AML-193 (cell line): ENCODE measurements at regions not wholly inside any gene's neighbourhood (a gene's known extent, or its start where the extent isn't known, plus 50 kb on each side); places are given as distances from the start of the nearest gene placed in this dataset.
"Not testable (repeated sequence)": the region's sequence is repeated elsewhere in the genome, so short reads cannot be mapped to it uniquely, and the experiment has no call there.

ENCODE experiments used
- DNase-seq, 2 experiments: peaks; one replicate each; lab custom pipeline; 2025; lab: John Stamatoyannopoulos, UW

- no peak for DNase-seq
These were observed 235.1 kb downstream of the GADD45G start for GRCh38 chr9:89839952-89840351.

DNA sequence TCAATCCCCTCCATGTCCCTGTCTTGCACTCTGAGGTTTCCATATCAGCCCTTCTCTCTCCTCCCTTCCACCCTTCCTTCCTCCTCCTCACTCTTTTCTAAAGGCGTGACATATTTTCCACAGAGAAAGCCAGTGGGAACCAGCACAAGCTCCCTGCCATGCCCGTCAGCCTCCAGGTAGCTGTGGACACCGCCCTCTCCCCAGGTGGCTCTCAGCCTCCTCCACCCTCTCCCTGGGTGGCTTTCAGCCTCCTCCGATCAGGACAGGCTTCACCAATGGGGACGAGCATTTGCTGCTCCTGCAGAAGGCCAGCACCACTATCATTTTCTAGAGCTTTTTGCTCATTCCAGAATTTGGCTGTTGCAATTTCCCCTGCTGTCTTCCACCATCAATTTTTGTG, 236.6 kb downstream of the GADD45G start:
- DNase-seq, result no peak

DNA sequence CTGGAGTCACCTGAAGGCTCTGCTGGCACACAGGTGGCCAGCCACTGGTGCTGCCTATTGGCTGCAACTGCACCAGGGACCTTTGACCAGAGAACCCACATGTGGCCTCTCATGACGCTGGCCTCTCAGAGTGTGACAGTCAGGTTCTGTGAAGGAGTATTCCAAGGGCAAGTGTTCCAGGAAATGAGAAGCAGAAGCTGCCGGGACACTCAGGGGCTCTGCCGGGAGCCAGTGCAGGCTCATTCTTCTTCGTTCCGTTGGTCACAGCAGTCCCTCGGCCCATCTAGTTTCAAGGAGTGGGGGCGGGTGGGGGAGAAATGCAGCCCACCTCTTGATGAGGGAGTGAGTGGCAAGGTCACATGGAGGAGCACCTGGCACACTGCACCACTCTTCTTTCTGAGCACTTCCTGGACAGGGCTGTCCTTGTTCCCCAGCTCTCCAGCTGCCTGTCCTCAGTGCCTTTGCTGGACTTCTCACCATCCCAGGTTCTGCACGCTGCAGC, 237.5 kb downstream of the GADD45G start:
- DNase-seq, result no peak

DNA sequence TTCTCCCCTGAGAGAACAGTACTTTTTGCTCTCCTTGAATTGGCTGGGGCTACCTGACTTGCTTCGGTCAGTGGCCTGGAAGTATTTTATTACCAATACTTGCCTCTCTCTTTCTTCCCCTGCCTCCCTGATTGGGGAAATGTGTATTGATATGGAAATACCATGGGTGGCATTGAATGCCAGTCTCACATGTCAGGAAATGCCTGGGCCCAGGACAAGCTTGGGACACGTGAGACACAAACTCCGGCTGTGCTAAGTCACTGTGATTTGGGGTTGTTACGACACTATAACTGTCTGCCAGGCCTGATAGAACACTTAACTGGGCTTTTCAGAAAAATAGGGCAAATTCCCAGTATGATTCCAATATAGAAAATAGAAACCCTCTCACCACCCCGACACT, 238.3 kb downstream of the GADD45G start:
- DNase-seq, result no peak

- no peak for DNase-seq
These were observed 238.8 kb downstream of the GADD45G start for GRCh38 chr9:89843591-89843990.

GRCh38 chr9:89844075-89844474, 239.3 kb downstream of the GADD45G start:
- no peak for DNase-seq

- DNase-seq, result no peak
These were observed 239.7 kb downstream of the GADD45G start for GRCh38 chr9:89844535-89844934.

GRCh38 chr9:89845321-89845720, 240.5 kb downstream of the GADD45G start:
- DNase-seq, result no peak

DNA sequence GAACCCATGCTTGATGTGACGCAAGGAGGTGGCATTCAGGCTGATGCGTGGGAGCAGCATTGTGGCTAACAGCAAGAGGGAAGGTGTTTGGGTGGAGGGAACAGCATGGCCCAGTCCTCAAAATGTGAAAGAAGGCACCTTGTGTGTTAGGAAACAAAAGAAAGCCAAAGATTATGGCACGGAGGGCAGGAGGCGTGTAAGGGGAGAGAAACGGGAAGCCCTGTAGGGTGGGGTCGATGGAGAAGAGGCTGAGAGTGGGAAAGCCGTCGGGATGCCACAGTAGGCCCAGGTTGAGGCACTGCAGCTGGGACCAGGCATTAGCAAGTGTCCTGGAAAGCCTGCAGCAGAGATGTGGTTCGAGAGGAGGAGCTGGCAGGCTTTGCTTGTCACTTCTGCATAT, 241.1 kb downstream of the GADD45G start:
- DNase-seq, result no peak

DNA sequence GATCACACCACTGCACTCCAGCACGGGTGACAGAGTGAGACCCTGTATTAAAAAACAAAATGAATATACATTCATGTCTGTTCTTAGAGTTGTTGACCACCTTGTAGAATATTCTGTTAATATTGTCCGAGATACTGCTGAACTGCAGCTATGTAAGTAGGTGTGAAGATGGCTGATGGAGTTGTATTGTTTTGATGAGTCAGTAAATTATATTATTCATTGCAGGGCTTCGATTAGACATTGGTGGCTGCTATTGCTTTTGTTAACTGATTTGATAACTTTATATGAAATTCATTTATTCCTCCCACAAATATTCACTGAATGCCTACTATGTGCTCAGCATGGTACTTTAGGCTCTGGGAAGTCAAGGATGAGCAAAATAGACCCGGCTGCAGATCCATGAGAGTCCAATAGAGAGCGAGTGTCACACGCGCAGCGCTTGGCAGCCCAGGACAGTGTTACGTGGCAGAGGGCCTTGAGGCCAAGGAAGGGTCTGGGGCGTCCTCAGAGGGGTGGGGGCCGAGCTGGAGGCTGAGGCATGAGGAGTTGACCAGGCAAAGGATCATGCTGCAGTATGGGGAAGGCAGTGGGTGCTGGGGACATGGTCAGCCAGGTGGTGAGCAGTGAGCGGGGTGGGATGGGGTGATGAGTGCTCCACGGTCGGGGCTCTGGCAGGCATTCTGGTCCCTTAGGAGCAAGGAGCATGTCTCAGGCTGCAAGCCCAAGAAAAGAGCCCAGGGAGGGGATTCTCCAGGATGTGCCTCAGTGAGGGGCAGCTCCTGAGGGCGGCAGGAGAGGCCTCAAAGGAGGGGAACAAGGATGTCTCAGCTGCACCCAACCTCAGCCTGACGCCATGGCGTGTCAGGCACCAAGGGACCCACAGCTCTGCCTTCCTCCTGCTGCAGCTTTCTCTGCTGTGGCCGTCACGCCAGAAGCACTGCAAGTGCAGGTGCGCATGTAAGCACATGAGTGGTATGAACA, 243.5 kb downstream of the GADD45G start:
- no peak for DNase-seq

DNA sequence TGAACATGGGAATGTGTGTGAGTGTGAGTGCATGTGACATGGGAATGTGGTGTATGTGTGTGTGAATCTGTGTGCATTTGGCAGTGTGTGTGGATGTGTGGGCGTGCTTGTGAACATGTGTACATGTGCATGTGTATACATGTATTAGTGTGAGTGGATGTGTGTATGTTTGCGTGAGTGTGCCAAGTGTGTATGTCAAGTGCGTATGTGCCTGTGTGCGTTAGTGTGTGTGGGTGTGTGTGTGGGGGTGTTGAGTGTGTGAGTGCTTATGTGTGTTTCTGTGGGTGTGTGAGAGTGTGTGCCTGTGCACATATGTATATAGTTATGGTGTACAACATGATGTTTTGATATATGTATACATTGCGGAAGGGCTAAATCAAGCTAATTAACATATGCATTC, 244.3 kb downstream of the GADD45G start:
- no peak for DNase-seq

DNA sequence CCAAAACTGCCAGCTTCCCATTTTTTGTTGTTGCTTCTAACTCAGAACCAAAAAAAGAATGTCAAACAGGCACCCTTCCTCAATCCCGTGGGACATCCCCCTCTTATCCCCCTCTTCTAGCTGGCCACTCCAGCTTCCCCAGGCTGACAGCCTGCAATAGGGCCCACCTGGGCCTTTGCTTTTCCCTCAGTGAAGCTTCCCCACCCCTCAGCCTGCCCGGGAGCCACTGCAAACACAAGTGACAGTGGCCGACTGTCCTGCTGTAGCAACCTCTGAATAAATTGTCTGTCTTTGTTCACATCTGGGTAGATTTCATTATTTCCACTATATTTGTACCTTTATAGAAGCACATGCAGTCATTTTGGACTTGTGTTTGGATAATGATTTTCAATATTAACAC, 245.3 kb downstream of the GADD45G start:
- DNase-seq, result no peak

DNA sequence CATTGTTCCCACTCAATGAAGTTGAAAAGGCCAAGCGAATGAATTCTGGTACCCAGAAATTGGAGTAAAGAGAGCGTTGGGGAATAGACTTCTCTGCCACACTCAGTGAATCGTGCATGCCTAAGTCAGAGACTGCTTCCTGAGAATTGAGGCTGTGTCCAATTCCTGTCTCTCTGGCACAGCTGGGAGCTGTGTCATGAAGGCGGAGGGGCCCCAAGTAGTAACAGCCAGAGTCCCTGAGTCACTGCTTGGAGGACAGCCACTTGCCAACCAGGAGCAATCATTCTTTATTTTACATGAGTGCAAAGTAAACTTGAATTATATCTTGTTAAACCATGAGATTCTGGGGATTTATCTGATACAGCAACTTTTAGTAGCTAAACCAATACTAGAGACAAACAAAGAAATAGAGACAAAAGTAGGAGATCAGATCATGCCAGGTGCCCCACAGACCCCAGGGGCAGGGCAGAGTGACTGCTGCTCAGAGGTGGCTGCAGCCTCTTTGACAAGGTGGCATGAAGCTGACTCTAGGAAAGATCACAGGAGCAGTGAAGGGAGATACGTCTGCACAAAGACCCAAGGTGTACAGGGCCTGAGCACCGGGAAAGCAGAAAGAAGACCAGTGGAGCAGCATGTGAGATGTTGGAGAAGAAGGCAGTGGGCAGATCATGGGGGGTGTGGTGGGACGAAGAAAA, 246.0 kb downstream of the GADD45G start:
- DNase-seq, result no peak

GRCh38 chr9:89853161-89853560, 248.3 kb downstream of the GADD45G start:
- no peak for DNase-seq

GRCh38 chr9:89853931-89854330, 249.1 kb downstream of the GADD45G start:
- no peak for DNase-seq

GRCh38 chr9:89854715-89855475, 250.1 kb downstream of the GADD45G start:
- DNase-seq, result no peak

DNA sequence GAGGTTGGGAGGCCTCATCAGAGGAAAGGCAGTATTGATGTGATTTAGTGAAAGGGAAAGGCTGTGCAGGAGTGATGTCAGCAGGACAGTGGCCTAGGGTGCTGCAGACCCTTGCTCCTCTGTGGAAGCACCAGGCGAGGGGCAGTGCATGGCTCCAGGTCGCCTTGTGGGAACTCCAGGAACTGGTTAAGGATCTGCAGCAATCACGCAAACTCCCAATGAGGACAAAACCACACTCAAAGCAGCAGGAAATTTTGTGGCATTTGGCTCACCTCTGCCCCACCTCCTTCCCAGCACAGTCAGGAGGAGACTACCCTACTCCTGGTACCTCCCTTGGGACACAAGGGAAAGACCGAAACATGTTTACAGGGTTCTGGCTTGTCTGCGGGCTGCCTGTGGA, 251.5 kb downstream of the GADD45G start:
- not testable (repeated sequence) for DNase-seq

DNA sequence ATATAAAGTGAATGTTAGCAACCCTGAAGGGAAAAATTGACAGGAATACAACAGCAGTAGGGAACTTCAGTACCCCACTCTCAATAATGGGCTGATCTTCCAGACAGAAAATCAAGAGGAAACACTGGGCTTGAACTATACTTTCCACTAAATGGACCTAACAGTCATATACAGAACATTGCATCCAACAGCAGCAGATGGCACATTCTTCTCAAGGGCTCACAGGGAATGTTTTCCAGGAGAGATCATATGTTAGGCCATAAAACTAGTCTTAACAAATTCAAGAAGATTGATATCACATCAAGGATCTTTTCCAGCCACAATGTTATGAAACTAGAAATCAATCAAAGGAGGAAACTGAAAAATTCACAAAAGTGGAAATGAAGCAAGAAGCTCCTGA, 252.1 kb downstream of the GADD45G start:
- DNase-seq, result not testable (repeated sequence)

DNA sequence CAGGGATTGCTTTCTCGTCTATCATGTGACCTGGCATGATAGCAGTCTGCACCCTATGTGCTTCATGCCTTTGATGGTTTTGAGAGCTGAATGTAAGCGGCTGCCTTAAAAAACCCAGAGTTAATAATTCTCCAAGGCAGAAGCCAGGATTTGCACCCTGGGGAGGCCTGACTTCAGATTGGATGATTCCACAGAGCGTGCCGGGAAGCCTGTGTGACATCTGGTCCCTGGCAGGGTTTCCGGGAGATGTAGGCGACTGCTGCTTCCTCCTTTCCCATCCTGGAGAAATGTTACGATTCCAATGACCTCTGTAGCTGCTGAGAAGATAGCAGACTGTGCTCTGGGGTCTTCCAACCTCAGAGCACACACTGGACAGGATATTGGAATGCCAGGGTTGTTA, 255.0 kb downstream of the GADD45G start:
- DNase-seq, result not testable (repeated sequence)

DNA sequence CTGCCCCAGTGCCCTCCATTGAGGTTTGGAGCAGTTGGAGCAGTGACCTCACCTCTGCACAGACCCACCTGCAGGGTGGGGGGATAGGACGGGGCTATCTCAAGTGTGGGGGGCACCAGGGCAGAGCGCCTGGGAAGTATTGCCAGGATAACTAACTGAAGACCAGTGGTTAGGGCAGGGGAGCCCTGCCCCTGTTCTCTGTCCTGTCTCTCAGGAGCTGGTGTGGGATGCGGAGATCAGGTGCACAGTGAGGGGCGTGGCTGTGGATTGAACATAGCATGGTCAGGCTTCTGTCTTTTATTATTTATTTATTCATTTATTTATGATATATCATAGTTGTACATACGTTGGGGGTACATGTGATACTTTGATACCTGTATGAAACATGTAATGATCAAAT, 256.6 kb downstream of the GADD45G start:
- DNase-seq, result not testable (repeated sequence)

- no peak for DNase-seq
These were observed 257.5 kb downstream of the GADD45G start for GRCh38 chr9:89862316-89862715.

- DNase-seq, result no peak
These were observed 258.3 kb downstream of the GADD45G start for GRCh38 chr9:89863141-89863540.
